HL-60 (cell line): ENCODE measurements at regions not wholly inside any gene's neighbourhood (a gene's known extent, or its start where the extent isn't known, plus 50 kb on each side); places are given as distances from the start of the nearest gene placed in this dataset.

Experiments used
- POLR2AphosphoS5 ChIP-seq: IDR thresholded peaks from 2 replicates; pipeline ENCODE4 v1.6.1; 2012; ENCODE audit warnings: low read depth
- TF ChIP-seq, protein P1 (sequence below): IDR thresholded peaks from one replicate; pipeline ENCODE4 v1.5.1; 2011; ENCODE audit warnings: low read length, control low read depth, inconsistent platforms; ENCODE audit not compliant: insufficient read depth

DNA sequence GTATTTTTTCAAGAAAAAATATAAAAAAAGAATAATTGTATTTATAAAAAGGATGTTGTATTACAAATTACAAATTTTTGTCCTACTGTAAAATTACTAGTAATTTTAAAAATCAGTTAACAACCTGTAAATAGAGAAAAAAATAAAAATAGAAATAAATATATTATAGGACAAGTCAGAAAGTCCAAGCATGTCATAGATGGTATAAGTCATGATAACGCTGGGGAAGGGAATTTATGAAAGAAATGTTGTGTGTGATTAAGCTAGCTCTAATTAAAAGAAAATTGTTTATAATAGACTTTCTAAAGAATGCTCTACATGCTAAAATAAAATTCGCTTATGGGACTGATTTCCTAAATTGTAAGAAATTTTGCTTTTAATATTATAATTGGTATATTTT, 2329.9 kb downstream of the ARAP2 start:
- no peak for TF ChIP-seq POLR2AphosphoS5
- TF ChIP-seq, protein P1, sequence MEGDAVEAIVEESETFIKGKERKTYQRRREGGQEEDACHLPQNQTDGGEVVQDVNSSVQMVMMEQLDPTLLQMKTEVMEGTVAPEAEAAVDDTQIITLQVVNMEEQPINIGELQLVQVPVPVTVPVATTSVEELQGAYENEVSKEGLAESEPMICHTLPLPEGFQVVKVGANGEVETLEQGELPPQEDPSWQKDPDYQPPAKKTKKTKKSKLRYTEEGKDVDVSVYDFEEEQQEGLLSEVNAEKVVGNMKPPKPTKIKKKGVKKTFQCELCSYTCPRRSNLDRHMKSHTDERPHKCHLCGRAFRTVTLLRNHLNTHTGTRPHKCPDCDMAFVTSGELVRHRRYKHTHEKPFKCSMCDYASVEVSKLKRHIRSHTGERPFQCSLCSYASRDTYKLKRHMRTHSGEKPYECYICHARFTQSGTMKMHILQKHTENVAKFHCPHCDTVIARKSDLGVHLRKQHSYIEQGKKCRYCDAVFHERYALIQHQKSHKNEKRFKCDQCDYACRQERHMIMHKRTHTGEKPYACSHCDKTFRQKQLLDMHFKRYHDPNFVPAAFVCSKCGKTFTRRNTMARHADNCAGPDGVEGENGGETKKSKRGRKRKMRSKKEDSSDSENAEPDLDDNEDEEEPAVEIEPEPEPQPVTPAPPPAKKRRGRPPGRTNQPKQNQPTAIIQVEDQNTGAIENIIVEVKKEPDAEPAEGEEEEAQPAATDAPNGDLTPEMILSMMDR, result no peak
